A549 (cell line): ENCODE measurements at regions not wholly inside any gene's neighbourhood (a gene's known extent, or its start where the extent isn't known, plus 50 kb on each side); places are given as distances from the start of the nearest gene placed in this dataset.

ENCODE experiments used
- BHLHE40 ChIP-seq: IDR thresholded peaks from 2 replicates; pipeline ENCODE4 v1.6.1; 2012; ENCODE audit warnings: low read depth, low read length, inconsistent platforms
- EP300 ChIP-seq, 2 experiments: fragments of >200 bp; sonication (Bioruptor Twin); formaldehyde crosslinking; IDR thresholded peaks; 2 replicates in 1 of 2; 3 replicates in 1 of 2; pipeline ENCODE4 v1.6.1; 2016 to 2017
- JUN ChIP-seq, 2 experiments: fragments of >200 bp; sonication (Bioruptor Twin); formaldehyde crosslinking; IDR thresholded peaks; 2 replicates in 1 of 2; 3 replicates in 1 of 2; pipeline ENCODE4 v1.6.1; 2016 to 2017
- MAFK ChIP-seq: fragments of 450-650 bp; IDR thresholded peaks from 2 replicates; pipeline ENCODE4 v1.6.1; 2014; ENCODE audit not compliant: partially characterized antibody
- POLR2A ChIP-seq: IDR thresholded peaks from 2 replicates; pipeline ENCODE4 v1.6.1; 2012; ENCODE audit warnings: mild to moderate bottlenecking, low read length
- RAD21 ChIP-seq, 2 experiments: fragments of >200 bp in 1 of 2; sonication (Bioruptor Twin) in 1 of 2; formaldehyde crosslinking in 1 of 2; IDR thresholded peaks in 1 of 2; conservative IDR thresholded peaks in 1 of 2; 2 replicates in 1 of 2; 3 replicates in 1 of 2; pipeline ENCODE4 v1.6.1; 2012 to 2018; ENCODE audit warnings: inconsistent platforms in 1 of 2
- ZC3H11A ChIP-seq: fragments of 450-650 bp; IDR thresholded peaks from 2 replicates; pipeline ENCODE4 v1.6.1; 2014; ENCODE audit warnings: antibody characterized with exemption, mild to moderate bottlenecking
- TF ChIP-seq, protein P1 (sequence below): fragments of >200 bp; sonication (Bioruptor Twin); formaldehyde crosslinking; IDR thresholded peaks from 3 replicates; pipeline ENCODE4 v1.5.1; 2016
- TF ChIP-seq, protein P2 (sequence below): fragments of 200-600 bp; sonication (generic); IDR thresholded peaks from 2 replicates; pipeline ENCODE4 v1.6.1; 2016; ENCODE audit warnings: antibody characterized with exemption, mild to moderate bottlenecking, moderate library complexity
- TF ChIP-seq, protein P3 (sequence below): fragments of 450-650 bp; IDR thresholded peaks from 2 replicates; pipeline ENCODE4 v1.6.1; 2014; ENCODE audit warnings: antibody characterized with exemption

DNA sequence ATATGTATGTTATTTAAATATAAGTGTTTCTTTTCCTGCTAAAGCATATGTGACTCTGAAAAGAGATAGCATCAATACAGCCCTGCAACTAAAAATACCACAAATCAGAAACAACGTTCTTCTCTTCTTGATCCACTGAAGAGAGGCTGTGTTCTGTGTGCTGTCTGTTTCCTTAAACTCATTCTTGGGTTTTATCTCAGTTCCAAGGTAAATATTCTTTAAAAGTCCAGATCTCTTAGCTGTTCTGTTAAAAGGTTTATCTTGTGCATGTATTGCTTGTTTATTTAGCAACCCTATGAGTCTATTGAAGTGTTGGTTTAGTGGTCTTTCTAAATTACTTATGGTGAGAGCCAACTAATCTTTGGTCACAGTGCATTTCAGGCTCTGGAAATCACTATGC lies 173.3 kb upstream of the NT5C1B start:
- TF ChIP-seq, protein P1, sequence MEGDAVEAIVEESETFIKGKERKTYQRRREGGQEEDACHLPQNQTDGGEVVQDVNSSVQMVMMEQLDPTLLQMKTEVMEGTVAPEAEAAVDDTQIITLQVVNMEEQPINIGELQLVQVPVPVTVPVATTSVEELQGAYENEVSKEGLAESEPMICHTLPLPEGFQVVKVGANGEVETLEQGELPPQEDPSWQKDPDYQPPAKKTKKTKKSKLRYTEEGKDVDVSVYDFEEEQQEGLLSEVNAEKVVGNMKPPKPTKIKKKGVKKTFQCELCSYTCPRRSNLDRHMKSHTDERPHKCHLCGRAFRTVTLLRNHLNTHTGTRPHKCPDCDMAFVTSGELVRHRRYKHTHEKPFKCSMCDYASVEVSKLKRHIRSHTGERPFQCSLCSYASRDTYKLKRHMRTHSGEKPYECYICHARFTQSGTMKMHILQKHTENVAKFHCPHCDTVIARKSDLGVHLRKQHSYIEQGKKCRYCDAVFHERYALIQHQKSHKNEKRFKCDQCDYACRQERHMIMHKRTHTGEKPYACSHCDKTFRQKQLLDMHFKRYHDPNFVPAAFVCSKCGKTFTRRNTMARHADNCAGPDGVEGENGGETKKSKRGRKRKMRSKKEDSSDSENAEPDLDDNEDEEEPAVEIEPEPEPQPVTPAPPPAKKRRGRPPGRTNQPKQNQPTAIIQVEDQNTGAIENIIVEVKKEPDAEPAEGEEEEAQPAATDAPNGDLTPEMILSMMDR, result no peak
- TF ChIP-seq ZC3H11A, result no peak
- no peak for TF ChIP-seq BHLHE40
- TF ChIP-seq, protein P2, sequence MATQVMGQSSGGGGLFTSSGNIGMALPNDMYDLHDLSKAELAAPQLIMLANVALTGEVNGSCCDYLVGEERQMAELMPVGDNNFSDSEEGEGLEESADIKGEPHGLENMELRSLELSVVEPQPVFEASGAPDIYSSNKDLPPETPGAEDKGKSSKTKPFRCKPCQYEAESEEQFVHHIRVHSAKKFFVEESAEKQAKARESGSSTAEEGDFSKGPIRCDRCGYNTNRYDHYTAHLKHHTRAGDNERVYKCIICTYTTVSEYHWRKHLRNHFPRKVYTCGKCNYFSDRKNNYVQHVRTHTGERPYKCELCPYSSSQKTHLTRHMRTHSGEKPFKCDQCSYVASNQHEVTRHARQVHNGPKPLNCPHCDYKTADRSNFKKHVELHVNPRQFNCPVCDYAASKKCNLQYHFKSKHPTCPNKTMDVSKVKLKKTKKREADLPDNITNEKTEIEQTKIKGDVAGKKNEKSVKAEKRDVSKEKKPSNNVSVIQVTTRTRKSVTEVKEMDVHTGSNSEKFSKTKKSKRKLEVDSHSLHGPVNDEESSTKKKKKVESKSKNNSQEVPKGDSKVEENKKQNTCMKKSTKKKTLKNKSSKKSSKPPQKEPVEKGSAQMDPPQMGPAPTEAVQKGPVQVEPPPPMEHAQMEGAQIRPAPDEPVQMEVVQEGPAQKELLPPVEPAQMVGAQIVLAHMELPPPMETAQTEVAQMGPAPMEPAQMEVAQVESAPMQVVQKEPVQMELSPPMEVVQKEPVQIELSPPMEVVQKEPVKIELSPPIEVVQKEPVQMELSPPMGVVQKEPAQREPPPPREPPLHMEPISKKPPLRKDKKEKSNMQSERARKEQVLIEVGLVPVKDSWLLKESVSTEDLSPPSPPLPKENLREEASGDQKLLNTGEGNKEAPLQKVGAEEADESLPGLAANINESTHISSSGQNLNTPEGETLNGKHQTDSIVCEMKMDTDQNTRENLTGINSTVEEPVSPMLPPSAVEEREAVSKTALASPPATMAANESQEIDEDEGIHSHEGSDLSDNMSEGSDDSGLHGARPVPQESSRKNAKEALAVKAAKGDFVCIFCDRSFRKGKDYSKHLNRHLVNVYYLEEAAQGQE, result no peak
- TF ChIP-seq JUN (IDR thresholded peaks at IDR 0.05), result no peak
- no peak for TF ChIP-seq MAFK
- no peak for TF ChIP-seq POLR2A
- TF ChIP-seq EP300 (IDR thresholded peaks at IDR 0.05), result no peak
- TF ChIP-seq RAD21 (conservative IDR thresholded peaks at IDR 0.05 in 1 of 2, IDR thresholded peaks at IDR 0.05 in 1 of 2), result no peak
- TF ChIP-seq, protein P3, sequence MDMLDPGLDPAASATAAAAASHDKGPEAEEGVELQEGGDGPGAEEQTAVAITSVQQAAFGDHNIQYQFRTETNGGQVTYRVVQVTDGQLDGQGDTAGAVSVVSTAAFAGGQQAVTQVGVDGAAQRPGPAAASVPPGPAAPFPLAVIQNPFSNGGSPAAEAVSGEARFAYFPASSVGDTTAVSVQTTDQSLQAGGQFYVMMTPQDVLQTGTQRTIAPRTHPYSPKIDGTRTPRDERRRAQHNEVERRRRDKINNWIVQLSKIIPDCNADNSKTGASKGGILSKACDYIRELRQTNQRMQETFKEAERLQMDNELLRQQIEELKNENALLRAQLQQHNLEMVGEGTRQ, result no peak
